ENCODE measurements at regions not wholly inside any gene's neighbourhood (a gene's known extent, or its start where the extent isn't known, plus 50 kb on each side); places are given as distances from the start of the nearest gene placed in this dataset.

GRCh38 chr22:25369041-25369440 is 149.6 kb downstream of the CRYBB2 start:
- Mint-ChIP-seq H3K4me1 (ENCODE audit: low read depth) (peaks cover 10% of the 10 kb centered on the region), H3K27me3 (ENCODE audit: low read depth) (no peaks in the 10 kb centered on the region), H3K27ac (ENCODE audit: unreplicated experiment) (no peak overlapping the region), H3K4me3 (ENCODE audit: unreplicated experiment) (no peak overlapping the region), H3K36me3 (ENCODE audit: low read depth) (peaks cover 5% of the 10 kb centered on the region), H3K9me3 (ENCODE audit: low read depth) (no peaks in the 10 kb centered on the region)
- no peak for TF ChIP-seq CTCF (IDR thresholded peaks at IDR 0.05)
- DNase-seq (ENCODE audit: low spot score): peak; percentile 86

- Mint-ChIP-seq H3K4me1 (ENCODE audit: low read depth) (peaks cover 10% of the 10 kb centered on the region), H3K4me3 (ENCODE audit: unreplicated experiment) (no peak overlapping the region), H3K27me3 (ENCODE audit: low read depth) (no peaks in the 10 kb centered on the region), H3K27ac (ENCODE audit: unreplicated experiment) (no peak overlapping the region), H3K36me3 (ENCODE audit: low read depth) (peaks cover 13% of the 10 kb centered on the region), H3K9me3 (ENCODE audit: low read depth) (no peaks in the 10 kb centered on the region)
- TF ChIP-seq CTCF (IDR thresholded peaks at IDR 0.05): no peak
- no peak for DNase-seq (ENCODE audit: low spot score)
Measured at GRCh38 chr22:25370322-25370721, 150.9 kb downstream of the CRYBB2 start.

- Mint-ChIP-seq H3K4me1 (ENCODE audit: low read depth) (peaks cover 10% of the 10 kb centered on the region), H3K36me3 (ENCODE audit: low read depth) (peaks cover 18% of the 10 kb centered on the region), H3K27ac (ENCODE audit: unreplicated experiment) (no peak overlapping the region), H3K4me3 (ENCODE audit: unreplicated experiment) (no peak overlapping the region), H3K9me3 (ENCODE audit: low read depth) (no peaks in the 10 kb centered on the region), H3K27me3 (ENCODE audit: low read depth) (no peaks in the 10 kb centered on the region)
- DNase-seq (ENCODE audit: low spot score): no peak
- TF ChIP-seq CTCF (IDR thresholded peaks at IDR 0.05): no peak
Measured at GRCh38 chr22:25372000-25372595, 152.7 kb downstream of the CRYBB2 start.

GRCh38 chr22:25373961-25374360 is 154.5 kb downstream of the CRYBB2 start:
- no peak for DNase-seq (ENCODE audit: low spot score)
- no peak for TF ChIP-seq CTCF (IDR thresholded peaks at IDR 0.05)
- Mint-ChIP-seq H3K27me3 (ENCODE audit: low read depth) (no peaks in the 10 kb centered on the region), H3K27ac (ENCODE audit: unreplicated experiment) (no peak overlapping the region), H3K36me3 (ENCODE audit: low read depth) (peaks cover 19% of the 10 kb centered on the region), H3K4me1 (ENCODE audit: low read depth) (peaks cover 2% of the 10 kb centered on the region), H3K9me3 (ENCODE audit: low read depth) (no peaks in the 10 kb centered on the region), H3K4me3 (ENCODE audit: unreplicated experiment) (no peak overlapping the region)

- TF ChIP-seq CTCF (IDR thresholded peaks at IDR 0.05): no peak
- no peak overlapping the region for H3K27ac Mint-ChIP-seq (ENCODE audit: unreplicated experiment)
- H3K27me3 Mint-ChIP-seq (ENCODE audit: low read depth): no peaks in the 10 kb centered on the region
Measured at GRCh38 chr22:25374869-25375268, 155.4 kb downstream of the CRYBB2 start.

More at GRCh38 chr22:25374869-25375268, 155.4 kb downstream of the CRYBB2 start:
- H3K9me3 Mint-ChIP-seq (ENCODE audit: low read depth): no peaks in the 10 kb centered on the region
- no peak for DNase-seq (ENCODE audit: low spot score)
- H3K36me3 Mint-ChIP-seq (ENCODE audit: low read depth): peaks cover 21% of the 10 kb centered on the region
- no peaks in the 10 kb centered on the region for H3K4me1 Mint-ChIP-seq (ENCODE audit: low read depth)
- H3K4me3 Mint-ChIP-seq (ENCODE audit: unreplicated experiment): no peak overlapping the region

All from chondrocyte (in vitro differentiated cells).